GM18498 (cell line): ENCODE measurements at regions not wholly inside any gene's neighbourhood (a gene's known extent, or its start where the extent isn't known, plus 50 kb on each side); places are given as distances from the start of the nearest gene placed in this dataset.

Experiments used
- ATAC-seq: cut with Tn5 transposase; IDR thresholded peaks from one replicate; pipeline ENCODE4 v1.9.1; 2021; ENCODE audit warnings: mild to moderate bottlenecking, moderate library complexity; ENCODE audit not compliant: unreplicated experiment

DNA sequence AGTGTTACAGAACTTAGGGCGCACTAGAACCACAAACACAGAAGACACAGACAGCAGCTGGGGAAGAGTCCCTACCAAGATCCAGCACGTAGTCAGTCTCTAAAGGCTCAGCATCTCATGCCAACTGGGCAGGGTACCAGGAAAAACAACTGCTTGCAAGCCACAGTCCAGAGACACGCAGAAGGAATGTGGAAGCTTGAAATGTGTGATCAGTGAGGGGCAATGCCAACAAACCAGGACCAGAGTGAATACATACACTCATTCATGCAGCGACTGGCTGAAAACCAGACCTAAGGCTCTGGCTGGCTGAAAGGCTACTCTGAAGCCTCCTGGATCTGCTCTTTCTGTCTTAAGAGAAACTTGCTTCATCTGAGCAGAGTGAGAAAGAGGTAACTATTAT, 1484.8 kb downstream of the EFNB2 start:
- no peak for ATAC-seq

DNA sequence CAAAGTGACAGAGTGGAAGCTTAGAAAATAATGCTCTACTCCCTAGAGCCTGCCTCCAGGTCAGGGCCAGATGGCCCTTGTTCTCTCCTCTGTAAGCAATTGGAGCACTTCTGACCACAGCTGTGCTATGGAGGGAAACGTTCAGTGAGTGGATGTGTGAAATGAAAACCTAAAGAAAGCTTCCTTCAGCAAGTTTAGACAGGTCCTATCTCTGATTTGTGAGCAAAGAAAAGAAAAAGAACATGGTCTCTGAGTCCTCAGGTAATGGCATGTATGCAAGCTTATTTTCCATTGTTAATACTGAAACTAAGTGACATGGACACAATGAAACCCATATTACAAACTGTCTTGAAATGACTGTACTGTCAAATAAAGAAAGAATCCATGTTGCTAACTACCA, 1486.8 kb downstream of the EFNB2 start:
- peak; percentile 97 for ATAC-seq

GRCh38 chr13:105047676-105048295, 1487.7 kb downstream of the EFNB2 start:
- ATAC-seq = no peak

DNA sequence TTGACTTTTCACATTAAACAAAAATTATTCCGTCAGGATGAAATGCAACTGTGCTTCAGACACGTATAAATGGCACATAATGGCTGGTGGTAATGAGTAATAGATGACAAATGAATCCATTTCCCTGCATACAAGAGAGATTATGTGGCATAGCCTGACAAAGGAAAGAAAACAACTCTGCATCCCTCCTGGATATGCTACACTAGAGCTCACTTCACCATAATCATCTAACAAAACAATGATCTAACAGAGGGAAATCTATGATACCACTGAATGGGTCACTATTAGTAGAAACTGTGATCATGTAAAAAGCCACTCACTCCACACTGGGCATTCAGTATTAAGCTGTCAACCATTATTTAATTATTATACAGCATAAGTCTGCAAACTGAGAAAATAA, 1498.4 kb downstream of the EFNB2 start:
- ATAC-seq = no peak

DNA sequence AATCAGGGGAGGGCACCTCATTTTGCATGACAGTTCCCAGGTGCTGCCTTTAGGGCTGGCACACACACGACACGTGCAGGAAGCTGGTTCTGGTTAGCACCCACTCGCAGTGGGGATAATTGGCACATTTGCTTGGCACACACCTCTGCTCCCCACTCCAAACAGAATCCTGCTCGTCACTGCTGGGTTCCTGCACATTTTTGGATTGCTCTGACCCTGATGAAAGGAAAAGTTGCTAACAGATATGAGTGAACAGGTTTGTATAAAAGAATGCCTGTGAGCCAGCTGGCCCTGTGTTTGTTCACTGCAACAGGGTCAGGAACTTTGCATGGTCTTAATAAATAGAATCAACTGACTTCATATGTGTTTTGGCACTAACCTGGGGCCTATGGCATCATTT, 1500.4 kb downstream of the EFNB2 start:
- ATAC-seq = no peak

GRCh38 chr13:105033999-105034398, 1501.5 kb downstream of the EFNB2 start:
- no peak for ATAC-seq

DNA sequence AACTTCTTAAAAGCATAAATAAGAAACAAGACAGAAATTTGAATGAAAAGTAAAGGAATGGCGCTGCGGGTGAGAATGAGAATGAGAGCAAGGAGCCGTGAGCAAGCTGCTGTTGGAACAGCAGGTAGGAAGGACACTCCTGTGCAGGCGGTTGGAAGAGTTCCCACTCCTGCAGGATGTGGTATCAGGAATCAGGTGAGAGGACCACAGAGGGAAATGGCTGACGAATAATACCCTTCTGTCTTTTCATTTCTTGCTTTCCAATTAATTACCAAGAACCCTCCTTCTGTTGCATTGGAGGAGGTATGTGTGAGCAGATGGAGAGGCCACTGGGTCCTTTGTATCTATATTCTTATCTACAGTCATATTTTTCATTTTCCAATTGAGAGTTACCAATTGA, 1504.2 kb downstream of the EFNB2 start:
- ATAC-seq = no peak

GRCh38 chr13:105030851-105031250, 1504.6 kb downstream of the EFNB2 start:
- ATAC-seq = no peak

DNA sequence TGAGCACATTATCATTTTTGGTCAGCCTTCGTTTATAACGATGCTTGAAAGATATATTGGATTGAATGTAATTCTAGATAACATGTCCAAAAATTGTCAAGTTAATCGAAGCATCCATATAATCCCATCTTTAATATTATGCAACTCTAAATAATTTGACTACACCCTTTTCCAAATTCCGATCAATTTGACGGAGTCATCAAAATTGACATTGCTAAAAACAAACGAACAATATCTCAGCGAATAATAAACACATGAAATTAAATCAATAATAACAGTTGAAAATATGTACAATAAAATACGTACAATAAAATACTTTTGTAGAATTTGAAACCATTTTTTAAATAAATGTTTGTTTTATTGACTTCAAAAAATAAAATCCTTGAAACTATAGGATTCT, 1516.4 kb downstream of the EFNB2 start:
- no peak for ATAC-seq

- no peak for ATAC-seq
Measured at GRCh38 chr13:105016266-105016665, 1519.2 kb downstream of the EFNB2 start.

DNA sequence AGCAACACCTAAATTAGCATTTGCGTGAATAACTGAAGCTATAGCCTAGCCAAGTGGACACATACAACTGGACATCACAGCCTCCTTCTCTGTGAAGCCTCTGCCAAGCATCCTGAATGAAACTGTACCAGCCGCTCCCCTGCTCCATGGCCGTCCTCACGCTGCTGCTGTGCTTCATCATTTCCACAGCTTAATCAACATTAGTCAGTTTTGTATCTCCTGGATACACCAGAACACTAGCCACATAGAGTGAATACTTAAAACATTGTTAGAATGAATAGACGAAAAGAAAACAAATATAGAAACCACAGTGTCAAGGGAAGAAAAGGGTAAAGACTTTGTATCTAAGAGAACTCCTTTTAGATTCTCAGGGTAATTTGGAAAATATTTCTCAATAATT, 1526.9 kb downstream of the EFNB2 start:
- no peak for ATAC-seq

DNA sequence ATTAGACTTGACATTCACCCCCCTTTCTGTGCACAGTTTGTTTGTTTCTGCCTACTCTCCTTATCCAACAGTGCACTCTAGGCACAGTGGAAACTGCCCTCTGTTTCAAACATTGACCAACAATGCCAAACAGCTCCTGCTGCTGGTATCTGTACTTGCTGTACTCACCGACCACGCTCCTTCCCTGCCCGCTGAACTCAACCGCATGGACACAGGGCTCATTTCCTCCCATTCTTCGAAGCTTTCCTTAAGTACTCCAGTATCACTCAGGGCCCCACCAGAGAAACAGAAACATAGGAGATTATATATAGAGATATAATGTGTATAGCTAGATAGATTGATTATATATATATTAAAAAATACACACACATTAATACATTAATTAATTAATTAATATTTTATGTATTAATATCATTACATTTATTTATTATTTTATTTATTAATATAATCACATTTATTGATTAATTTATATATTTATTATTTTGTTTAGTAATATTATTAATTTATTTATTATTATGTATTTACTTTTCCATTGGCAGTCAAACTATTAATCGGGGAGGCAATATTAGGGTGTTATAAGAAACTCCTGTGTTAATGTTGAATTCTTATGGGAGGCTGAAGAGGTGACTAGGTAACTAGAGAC, 1528.2 kb downstream of the EFNB2 start:
- ATAC-seq = no peak

- no peak for ATAC-seq
Measured at GRCh38 chr13:104996022-104996421, 1539.4 kb downstream of the EFNB2 start.

- ATAC-seq = no peak
Measured at GRCh38 chr13:104993708-104994107, 1541.8 kb downstream of the EFNB2 start.

GRCh38 chr13:104987621-104988020, 1547.8 kb downstream of the EFNB2 start:
- no peak for ATAC-seq

DNA sequence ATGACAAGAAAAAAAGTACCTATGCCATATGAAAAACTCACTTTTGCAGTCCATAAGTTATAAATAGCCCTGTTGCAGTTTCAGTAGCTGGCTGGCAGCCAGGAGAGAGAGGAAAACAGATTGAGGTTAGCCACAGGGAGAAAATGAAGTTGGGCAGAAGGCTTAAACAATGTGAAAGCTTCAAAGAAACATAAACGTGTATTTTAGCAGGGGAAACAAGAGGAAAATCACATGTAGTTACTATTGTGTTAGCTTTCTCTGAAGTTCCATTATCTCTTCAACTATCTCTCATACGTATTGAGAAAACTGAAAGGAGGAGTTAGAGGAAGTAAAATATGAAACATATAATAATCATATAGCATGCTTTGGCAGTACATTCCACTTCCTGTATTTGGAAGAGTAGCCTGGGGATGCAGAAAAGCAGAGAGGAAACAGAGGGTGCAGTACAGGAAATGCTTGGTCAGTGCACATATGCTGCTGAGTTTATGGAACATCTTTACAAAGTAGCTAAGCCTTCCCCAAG, 1551.1 kb downstream of the EFNB2 start:
- peak; percentile 83 for ATAC-seq

DNA sequence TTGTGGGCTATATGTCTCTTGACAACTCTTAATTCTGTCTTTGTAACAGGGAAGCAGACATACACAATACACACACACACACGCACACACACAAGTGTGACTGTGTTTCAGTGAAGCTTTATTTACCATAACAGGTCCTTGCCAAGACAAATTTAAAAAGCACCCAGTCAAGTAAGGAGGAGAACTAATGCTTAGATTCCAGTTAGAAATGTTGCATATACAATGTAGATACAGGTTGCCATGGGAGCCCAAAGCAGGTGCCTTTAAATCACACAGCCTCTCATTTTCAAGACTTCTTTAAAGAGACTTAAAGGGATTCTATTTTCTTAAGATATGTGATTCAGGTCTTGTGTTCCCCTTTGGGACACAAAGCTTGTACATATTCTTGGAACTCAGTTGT, 1551.9 kb downstream of the EFNB2 start:
- ATAC-seq = no peak

DNA sequence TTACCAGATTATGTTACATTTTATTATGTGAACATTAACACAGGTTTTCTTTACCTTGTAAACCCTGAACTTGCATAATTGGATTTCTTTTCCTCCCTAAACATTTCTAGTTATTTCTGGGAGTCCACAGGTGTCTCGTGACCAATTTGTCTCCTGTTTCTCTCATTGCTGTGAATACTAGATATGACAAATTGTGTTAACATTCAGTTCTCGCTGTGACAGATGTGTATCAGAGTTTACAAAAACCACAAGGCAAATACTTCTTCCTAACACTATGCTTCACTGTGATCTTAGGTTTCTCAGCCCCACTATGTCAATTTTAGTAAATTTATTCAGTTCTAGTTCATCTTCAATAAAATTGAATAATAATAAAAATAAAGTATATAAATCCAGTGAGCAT, 1554.9 kb downstream of the EFNB2 start:
- ATAC-seq = no peak

DNA sequence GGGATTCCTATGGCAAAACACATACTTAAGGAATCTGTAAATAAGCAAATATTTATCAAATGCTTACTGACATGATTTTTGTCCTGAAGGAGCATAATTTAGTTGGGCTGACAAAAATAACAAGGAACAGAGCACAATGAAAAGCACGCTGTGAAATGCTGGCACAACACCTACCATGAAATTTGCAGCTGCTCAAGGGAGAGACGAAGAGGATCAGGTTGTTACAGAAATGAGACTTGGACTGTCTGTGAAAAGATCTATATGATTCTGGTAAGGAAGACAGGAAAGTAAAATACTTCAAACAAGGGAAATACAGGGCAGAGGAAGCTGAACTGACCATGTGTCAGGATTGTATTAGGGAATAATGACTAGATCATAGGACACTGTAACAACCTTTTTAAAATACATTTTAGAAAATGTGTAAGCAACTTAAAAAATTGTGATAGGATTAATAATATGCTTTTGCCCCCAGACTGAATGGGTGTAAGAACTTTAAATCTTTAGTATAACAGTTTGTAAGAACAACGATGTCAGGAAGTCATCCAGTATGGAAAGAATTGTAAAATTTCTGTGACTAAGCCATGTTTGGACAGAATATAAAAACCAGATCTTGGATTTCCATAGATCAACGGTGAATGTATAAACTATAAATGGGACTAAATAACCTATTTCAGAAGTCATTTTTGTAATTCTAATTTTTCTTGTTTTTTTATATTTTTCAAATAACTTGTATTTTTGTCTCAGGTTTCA, 1556.0 kb downstream of the EFNB2 start:
- ATAC-seq = no peak

GRCh38 chr13:104976986-104977385, 1558.5 kb downstream of the EFNB2 start:
- ATAC-seq = no peak

GRCh38 chr13:104975272-104975671, 1560.2 kb downstream of the EFNB2 start:
- ATAC-seq = peak; percentile 77

DNA sequence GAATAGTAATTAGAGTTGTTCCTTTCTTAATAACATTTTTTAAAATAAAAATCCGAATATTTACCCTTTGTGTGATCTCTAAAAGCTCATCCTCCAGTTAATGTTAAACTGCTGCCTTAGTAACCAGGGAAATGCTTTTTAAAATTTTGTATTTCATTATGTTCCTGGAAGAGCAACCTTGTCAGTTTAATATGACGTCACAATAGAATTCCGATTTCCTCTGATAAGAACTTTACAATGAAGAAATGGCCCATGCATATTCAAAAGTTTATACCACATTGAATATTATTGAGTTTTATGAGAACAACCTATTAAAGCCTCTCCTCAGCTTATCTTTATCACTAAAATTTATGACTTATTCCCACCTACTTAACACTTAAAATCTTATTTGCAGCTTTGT, 1566.6 kb downstream of the EFNB2 start:
- ATAC-seq = no peak
